Suppressor macrophage treated with lipopolysaccharide for 1 hour (primary cell): ENCODE measurements at regions not wholly inside any gene's neighbourhood (a gene's known extent, or its start where the extent isn't known, plus 50 kb on each side); places are given as distances from the start of the nearest gene placed in this dataset.
"Not testable (repeated sequence)": the region's sequence is repeated elsewhere in the genome, so short reads cannot be mapped to it uniquely, and the experiment has no call there.

Experiments used
- DNase-seq, 3 donors: peaks; one replicate each; pipeline ENCODE4 v3.0.0-alpha.2; 2020 to 2022

GRCh38 chr16:86844695-86845094, 266.3 kb downstream of the FOXL1 start:
- no peak for DNase-seq

- DNase-seq: no peak
These were observed 267.8 kb downstream of the FOXL1 start for GRCh38 chr16:86846136-86846535.

- no peak for DNase-seq
These were observed 270.5 kb downstream of the FOXL1 start for GRCh38 chr16:86848821-86849220.

GRCh38 chr16:86850670-86851069, 272.3 kb downstream of the FOXL1 start:
- DNase-seq: no peak

GRCh38 chr16:86852135-86852534, 273.8 kb downstream of the FOXL1 start:
- DNase-seq: no peak

GRCh38 chr16:86854058-86854621, 275.8 kb downstream of the FOXL1 start:
- DNase-seq: no peak

GRCh38 chr16:86854626-86855294, 276.4 kb downstream of the FOXL1 start:
- DNase-seq: peak in 2 of 3 donors; percentile 6

- DNase-seq: no peak
These were observed 278.7 kb downstream of the FOXL1 start for GRCh38 chr16:86856946-86857586.

GRCh38 chr16:86857807-86858206, 279.5 kb downstream of the FOXL1 start:
- DNase-seq: no peak

- DNase-seq: no peak
These were observed 280.2 kb downstream of the FOXL1 start for GRCh38 chr16:86858501-86858900.

- not testable (repeated sequence) for DNase-seq
These were observed 283.0 kb downstream of the FOXL1 start for GRCh38 chr16:86861270-86861858.

- no peak for DNase-seq
These were observed 284.4 kb downstream of the FOXL1 start for GRCh38 chr16:86862595-86863280.

GRCh38 chr16:86863609-86864008, 285.3 kb downstream of the FOXL1 start:
- DNase-seq: no peak

GRCh38 chr16:86864586-86864985, 286.2 kb downstream of the FOXL1 start:
- DNase-seq: no peak

GRCh38 chr16:86865851-86866662, 287.7 kb downstream of the FOXL1 start:
- no peak for DNase-seq

- DNase-seq: no peak
These were observed 288.8 kb downstream of the FOXL1 start for GRCh38 chr16:86866986-86867722.

- no peak for DNase-seq
These were observed 289.7 kb downstream of the FOXL1 start for GRCh38 chr16:86868070-86868469.

GRCh38 chr16:86868786-86869185, 290.4 kb downstream of the FOXL1 start:
- no peak for DNase-seq

- no peak for DNase-seq
These were observed 291.1 kb downstream of the FOXL1 start for GRCh38 chr16:86869288-86870022.

- no peak for DNase-seq
These were observed 292.0 kb downstream of the FOXL1 start for GRCh38 chr16:86870380-86870779.

- DNase-seq: no peak
These were observed 293.8 kb downstream of the FOXL1 start for GRCh38 chr16:86872131-86872530.
